AG09309 (cell line): ENCODE measurements at regions not wholly inside any gene's neighbourhood (a gene's known extent, or its start where the extent isn't known, plus 50 kb on each side); places are given as distances from the start of the nearest gene placed in this dataset.

Source experiments
- DNase-seq: peaks from one replicate; pipeline ENCODE4 v3.0.0-alpha.2; 2010; ENCODE audit warnings: low read depth
- H3K4me3 ChIP-seq: 2 replicates; pipeline ENCODE4 v1.5.1; 2011; ENCODE audit warnings: mild to moderate bottlenecking, low read depth, low read length, moderate library complexity; ENCODE audit not compliant: control insufficient read depth
- CTCF ChIP-seq: IDR thresholded peaks from 2 replicates; pipeline ENCODE4 v1.5.1; 2011; ENCODE audit warnings: mild to moderate bottlenecking, low read depth, low read length, inconsistent platforms; ENCODE audit not compliant: insufficient read depth, control insufficient read depth; ENCODE audit errors: missing control alignments

- no peak overlapping the region for H3K4me3 ChIP-seq
- TF ChIP-seq CTCF: no peak
- no peak for DNase-seq
Observed at GRCh38 chr4:35952751-35953150, 291.6 kb downstream of the ARAP2 start.

- no peak overlapping the region for H3K4me3 ChIP-seq
- DNase-seq: no peak
- no peak for TF ChIP-seq CTCF
Observed at GRCh38 chr4:35963383-35963782, 280.9 kb downstream of the ARAP2 start.

GRCh38 chr4:35963974-35964515 lies 280.3 kb downstream of the ARAP2 start:
- no peak for DNase-seq
- no peak for TF ChIP-seq CTCF
- H3K4me3 ChIP-seq: no peak overlapping the region

GRCh38 chr4:35965300-35965699 lies 279.0 kb downstream of the ARAP2 start:
- DNase-seq: no peak
- TF ChIP-seq CTCF: no peak
- H3K4me3 ChIP-seq: no peak overlapping the region

- no peak for DNase-seq
- no peak overlapping the region for H3K4me3 ChIP-seq
- TF ChIP-seq CTCF: no peak
Observed at GRCh38 chr4:35966566-35966965, 277.7 kb downstream of the ARAP2 start.

- no peak for DNase-seq
- no peak for TF ChIP-seq CTCF
Observed at GRCh38 chr4:35970366-35970960, 273.9 kb downstream of the ARAP2 start.

More at GRCh38 chr4:35970366-35970960, 273.9 kb downstream of the ARAP2 start:
- H3K4me3 ChIP-seq: no peak overlapping the region
